ENCODE measurements at regions not wholly inside any gene's neighbourhood (a gene's known extent, or its start where the extent isn't known, plus 50 kb on each side); places are given as distances from the start of the nearest gene placed in this dataset.

DNA sequence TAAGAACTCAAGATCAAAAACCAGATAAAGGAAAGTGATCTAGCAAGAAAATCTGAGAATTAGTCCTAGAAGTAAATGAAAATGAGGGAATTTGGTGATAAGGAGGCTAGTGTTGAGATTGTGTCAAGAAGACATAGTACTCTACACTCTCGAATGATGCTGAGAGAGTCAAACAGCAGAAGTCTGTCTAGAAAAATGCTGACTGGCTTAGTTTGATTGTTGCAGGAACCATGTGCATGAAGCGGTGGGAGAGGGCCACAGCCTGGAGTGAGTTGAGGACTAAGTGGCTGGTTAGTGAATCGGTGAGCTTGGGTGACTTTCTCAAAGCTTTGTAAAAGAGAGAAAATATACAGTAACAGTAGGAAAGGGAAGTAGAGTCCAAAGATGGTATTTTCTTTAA, 124.5 kb downstream of the LRIG3 start:
- H3K27me3 ChIP-seq (ENCODE audit: control insufficient read depth, insufficient read depth, low read length): no peaks in the 10 kb centered on the region
- no peak for FAIRE-seq
- DNase-seq (ENCODE audit: low read depth): no peak
- TF ChIP-seq CTCF (IDR thresholded peaks at IDR 0.05; ENCODE audit: insufficient read depth, low read length, severe bottlenecking): no peak
- no peaks in the 10 kb centered on the region for H3K36me3 ChIP-seq (ENCODE audit: control insufficient read depth, insufficient read depth, low read length)
- no peak overlapping the region for H3K4me3 ChIP-seq (ENCODE audit: low read depth, low read length)

GRCh38 chr12:58801986-58802385, 118.3 kb downstream of the LRIG3 start:
- FAIRE-seq: no peak
- Histone ChIP-seq H3K36me3 (ENCODE audit: control insufficient read depth, insufficient read depth, low read length) (no peaks in the 10 kb centered on the region), H3K4me3 (ENCODE audit: low read depth, low read length) (no peak overlapping the region), H3K27me3 (ENCODE audit: control insufficient read depth, insufficient read depth, low read length) (no peaks in the 10 kb centered on the region)
- no peak for DNase-seq (ENCODE audit: low read depth)
- no peak for TF ChIP-seq CTCF (IDR thresholded peaks at IDR 0.05; ENCODE audit: insufficient read depth, low read length, severe bottlenecking)

DNA sequence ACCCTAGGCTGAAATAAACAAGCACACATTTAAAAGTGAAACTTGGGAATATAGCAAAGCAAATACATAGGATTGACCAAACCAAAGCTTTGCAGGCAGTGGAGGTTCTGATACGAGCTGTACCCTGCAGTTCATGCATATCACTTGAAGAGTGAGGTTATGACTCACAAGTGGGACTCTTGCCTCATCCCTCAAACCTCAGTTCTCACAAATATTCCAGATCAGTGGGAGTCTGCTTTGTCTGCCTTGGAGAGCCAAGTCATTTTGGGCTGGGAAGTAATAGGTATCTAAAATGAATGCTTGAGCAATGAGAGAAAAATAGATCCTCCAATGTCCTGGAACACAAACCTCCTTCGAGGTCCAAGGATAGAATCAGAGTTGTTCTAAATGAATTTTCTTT, 116.4 kb downstream of the LRIG3 start:
- no peak for FAIRE-seq
- Histone ChIP-seq H3K4me3 (ENCODE audit: low read depth, low read length) (no peak overlapping the region), H3K36me3 (ENCODE audit: control insufficient read depth, insufficient read depth, low read length) (no peaks in the 10 kb centered on the region), H3K27me3 (ENCODE audit: control insufficient read depth, insufficient read depth, low read length) (no peaks in the 10 kb centered on the region)
- DNase-seq (ENCODE audit: low read depth): peak; percentile 84
- TF ChIP-seq CTCF (IDR thresholded peaks at IDR 0.05; ENCODE audit: insufficient read depth, low read length, severe bottlenecking): no peak

- no peak overlapping the region for H3K4me3 ChIP-seq (ENCODE audit: low read depth, low read length)
- DNase-seq (ENCODE audit: low read depth) (peak; percentile 14), FAIRE-seq (no peak)
- H3K36me3 ChIP-seq (ENCODE audit: control insufficient read depth, insufficient read depth, low read length): no peaks in the 10 kb centered on the region
- no peaks in the 10 kb centered on the region for H3K27me3 ChIP-seq (ENCODE audit: control insufficient read depth, insufficient read depth, low read length)
- peak; percentile 51 for TF ChIP-seq CTCF (IDR thresholded peaks at IDR 0.05; ENCODE audit: insufficient read depth, low read length, severe bottlenecking)
These were observed 115.6 kb downstream of the LRIG3 start for GRCh38 chr12:58804749-58805148.

- Histone ChIP-seq H3K4me3 (ENCODE audit: low read depth, low read length) (no peak overlapping the region), H3K36me3 (ENCODE audit: control insufficient read depth, insufficient read depth, low read length) (no peaks in the 10 kb centered on the region), H3K27me3 (ENCODE audit: control insufficient read depth, insufficient read depth, low read length) (no peaks in the 10 kb centered on the region)
- TF ChIP-seq CTCF (IDR thresholded peaks at IDR 0.05; ENCODE audit: insufficient read depth, low read length, severe bottlenecking): no peak
- DNase-seq (ENCODE audit: low read depth) (no peak), FAIRE-seq (no peak)
These were observed 111.2 kb downstream of the LRIG3 start for GRCh38 chr12:58809064-58809607.

DNA sequence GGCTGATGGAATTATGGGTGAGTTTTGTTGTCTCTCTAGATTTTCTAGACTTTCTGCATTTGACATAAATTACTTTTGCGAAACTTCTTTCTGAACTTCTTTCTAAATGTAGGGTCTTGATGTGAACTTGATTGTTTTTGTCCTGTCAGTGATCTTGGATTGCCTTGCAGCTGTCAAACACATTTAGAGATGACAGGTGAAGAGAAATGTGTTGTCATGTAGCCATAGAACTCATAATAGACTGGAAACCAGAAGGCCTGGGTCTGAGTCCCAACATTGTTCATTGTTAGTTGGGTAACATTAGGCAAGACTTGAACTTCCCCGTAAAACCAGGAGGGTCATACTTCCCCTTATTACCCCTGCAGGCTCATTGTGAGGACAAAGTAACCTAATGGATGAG, 109.0 kb downstream of the LRIG3 start:
- DNase-seq (ENCODE audit: low read depth): no peak
- no peak overlapping the region for H3K4me3 ChIP-seq (ENCODE audit: low read depth, low read length)
- no peak for FAIRE-seq
- no peaks in the 10 kb centered on the region for H3K36me3 ChIP-seq (ENCODE audit: control insufficient read depth, insufficient read depth, low read length)
- no peak for TF ChIP-seq CTCF (IDR thresholded peaks at IDR 0.05; ENCODE audit: insufficient read depth, low read length, severe bottlenecking)
- H3K27me3 ChIP-seq (ENCODE audit: control insufficient read depth, insufficient read depth, low read length): no peaks in the 10 kb centered on the region

Data from bronchial epithelial cell (primary cell).